Activated naive CD8-positive, alpha-beta T cell treated with anti-CD3 and anti-CD28 coated beads for 36 hours (primary cell): ENCODE measurements at regions not wholly inside any gene's neighbourhood (a gene's known extent, or its start where the extent isn't known, plus 50 kb on each side); places are given as distances from the start of the nearest gene placed in this dataset.

ENCODE experiments used
- DNase-seq: peaks from one replicate; pipeline ENCODE4 v3.0.0; 2021
- H3K27ac Mint-ChIP-seq: one replicate; pipeline ENCODE4 v1.8.0; 2022; ENCODE audit warnings: mild to moderate bottlenecking, moderate library complexity, mixed read lengths
- H3K27me3 Mint-ChIP-seq: one replicate; pipeline ENCODE4 v1.8.0; 2022; ENCODE audit warnings: mild to moderate bottlenecking, mixed read lengths
- H3K36me3 Mint-ChIP-seq: one replicate; pipeline ENCODE4 v1.8.0; 2021; ENCODE audit warnings: mild to moderate bottlenecking, mixed read lengths
- H3K4me1 Mint-ChIP-seq: one replicate; pipeline ENCODE4 v1.8.0; 2021; ENCODE audit warnings: mixed read lengths
- H3K4me3 Mint-ChIP-seq: one replicate; pipeline ENCODE4 v1.8.0; 2022; ENCODE audit warnings: mild to moderate bottlenecking, moderate library complexity, mixed read lengths
- H3K9me3 Mint-ChIP-seq: one replicate; pipeline ENCODE4 v1.8.0; 2022; ENCODE audit warnings: mixed read lengths

DNA sequence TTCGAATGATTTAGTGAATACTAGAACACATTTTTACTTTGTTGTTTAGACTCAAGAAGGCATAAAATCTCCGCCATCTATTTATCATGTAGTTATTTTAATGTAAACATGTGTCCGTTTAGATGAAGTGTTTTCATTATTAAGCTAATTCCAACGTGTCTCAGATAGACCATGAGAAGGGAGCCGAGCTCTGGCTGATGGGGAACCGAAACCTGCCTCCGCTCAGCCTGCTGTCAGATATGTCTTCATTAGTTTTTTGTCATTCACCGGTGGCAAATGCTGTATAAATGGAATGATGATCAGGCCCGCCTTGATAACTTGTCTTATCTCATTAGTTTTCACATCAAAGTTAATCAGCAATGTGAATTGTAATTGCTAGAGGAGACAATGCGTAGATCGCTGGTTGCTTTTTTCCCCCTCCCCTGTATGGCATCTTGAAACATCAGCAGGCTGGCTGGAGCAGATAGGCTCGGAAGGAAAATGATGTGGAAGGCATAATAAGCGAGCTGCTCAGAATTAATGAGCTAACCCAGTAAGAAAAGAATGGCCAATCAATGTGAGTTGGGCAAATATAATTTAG lies 136.4 kb downstream of the LINC00237 start:
- Mint-ChIP-seq H3K27ac (no peak overlapping the region), H3K27me3 (peaks cover 4% of the 10 kb centered on the region), H3K36me3 (no peaks in the 10 kb centered on the region), H3K9me3 (no peaks in the 10 kb centered on the region), H3K4me1 (no peaks in the 10 kb centered on the region), H3K4me3 (no peak overlapping the region)
- DNase-seq = no peak

DNA sequence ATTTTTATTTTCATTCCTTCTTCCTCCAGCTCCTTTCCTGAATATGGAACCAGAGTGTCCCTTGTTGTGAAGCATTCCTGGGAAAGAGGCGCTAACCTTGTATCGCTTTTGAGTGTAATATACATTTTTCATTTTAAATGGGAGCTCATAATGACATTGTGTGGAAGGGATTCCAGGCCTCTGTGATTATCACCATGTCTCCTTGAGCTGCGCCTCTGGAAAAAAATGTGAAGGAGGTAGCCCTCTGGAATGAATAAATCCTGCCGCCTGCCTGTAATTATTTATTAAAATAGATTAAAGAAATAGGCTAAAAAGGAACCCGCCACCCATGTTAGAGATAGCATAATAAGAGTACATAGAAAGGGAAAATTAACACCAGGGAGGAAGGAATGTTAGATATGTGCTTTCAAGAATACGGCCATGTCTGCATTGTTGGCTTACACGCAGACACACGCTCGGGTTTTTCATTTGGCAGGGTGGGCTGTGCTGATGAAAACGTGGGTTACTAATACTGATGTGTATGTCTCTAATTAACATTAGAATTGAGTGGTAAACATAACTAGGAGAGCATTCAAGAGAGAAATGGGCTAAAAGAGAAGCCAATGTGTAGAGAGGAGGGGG lies 138.5 kb downstream of the LINC00237 start:
- DNase-seq = no peak
- no peaks in the 10 kb centered on the region for H3K36me3 Mint-ChIP-seq
- no peak overlapping the region for H3K27ac Mint-ChIP-seq
- no peaks in the 10 kb centered on the region for H3K4me1 Mint-ChIP-seq
- no peak overlapping the region for H3K4me3 Mint-ChIP-seq
- H3K27me3 Mint-ChIP-seq = peaks cover 4% of the 10 kb centered on the region
- H3K9me3 Mint-ChIP-seq = no peaks in the 10 kb centered on the region

- Mint-ChIP-seq H3K9me3 (no peaks in the 10 kb centered on the region), H3K27ac (no peak overlapping the region), H3K36me3 (no peaks in the 10 kb centered on the region), H3K4me1 (no peaks in the 10 kb centered on the region), H3K27me3 (peaks cover 4% of the 10 kb centered on the region), H3K4me3 (no peak overlapping the region)
- DNase-seq = no peak
Measured at GRCh38 chr20:20966171-20966570, 140.0 kb downstream of the LINC00237 start.

- Mint-ChIP-seq H3K4me3 (no peak overlapping the region), H3K9me3 (no peaks in the 10 kb centered on the region), H3K27ac (no peak overlapping the region), H3K27me3 (peaks cover 16% of the 10 kb centered on the region), H3K36me3 (no peaks in the 10 kb centered on the region), H3K4me1 (no peaks in the 10 kb centered on the region)
- DNase-seq = no peak
Measured at GRCh38 chr20:20959031-20959755, 147.0 kb downstream of the LINC00237 start.

DNA sequence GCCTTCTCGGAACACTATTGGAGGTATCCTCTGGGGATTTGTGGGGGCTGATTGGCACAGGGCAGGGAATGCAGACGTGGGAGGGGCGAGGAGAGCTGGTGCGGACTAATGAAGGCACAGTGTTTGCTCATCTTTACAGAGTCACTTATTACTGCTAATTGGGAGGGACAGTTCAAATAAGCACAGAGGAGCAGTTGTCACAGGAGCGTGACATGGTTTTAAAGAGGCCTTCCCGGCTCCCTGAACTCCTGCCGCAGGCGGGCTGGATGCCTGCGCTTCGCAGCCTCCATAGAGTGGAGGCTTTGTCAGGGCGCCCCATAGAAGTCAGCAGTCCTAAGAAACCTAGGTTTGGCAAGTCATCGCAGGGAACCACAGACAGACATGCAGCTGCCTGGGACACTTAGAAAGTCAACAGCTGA lies 149.6 kb downstream of the LINC00237 start:
- no peak overlapping the region for H3K27ac Mint-ChIP-seq
- no peaks in the 10 kb centered on the region for H3K4me1 Mint-ChIP-seq
- DNase-seq = no peak
- peaks cover 23% of the 10 kb centered on the region for H3K27me3 Mint-ChIP-seq
- H3K36me3 Mint-ChIP-seq = no peaks in the 10 kb centered on the region
- H3K4me3 Mint-ChIP-seq = no peak overlapping the region
- H3K9me3 Mint-ChIP-seq = no peaks in the 10 kb centered on the region

- no peaks in the 10 kb centered on the region for H3K9me3 Mint-ChIP-seq
- H3K27ac Mint-ChIP-seq = no peak overlapping the region
- H3K4me1 Mint-ChIP-seq = no peaks in the 10 kb centered on the region
- DNase-seq = no peak
- H3K4me3 Mint-ChIP-seq = no peak overlapping the region
- H3K27me3 Mint-ChIP-seq = peaks cover 23% of the 10 kb centered on the region
- H3K36me3 Mint-ChIP-seq = no peaks in the 10 kb centered on the region
Measured at GRCh38 chr20:20955892-20956291, 150.3 kb downstream of the LINC00237 start.

- Mint-ChIP-seq H3K27ac (no peak overlapping the region), H3K4me1 (no peaks in the 10 kb centered on the region), H3K27me3 (peaks cover 15% of the 10 kb centered on the region), H3K4me3 (no peak overlapping the region), H3K9me3 (no peaks in the 10 kb centered on the region), H3K36me3 (no peaks in the 10 kb centered on the region)
- no peak for DNase-seq
Measured at GRCh38 chr20:20953738-20954618, 152.2 kb downstream of the LINC00237 start.

DNA sequence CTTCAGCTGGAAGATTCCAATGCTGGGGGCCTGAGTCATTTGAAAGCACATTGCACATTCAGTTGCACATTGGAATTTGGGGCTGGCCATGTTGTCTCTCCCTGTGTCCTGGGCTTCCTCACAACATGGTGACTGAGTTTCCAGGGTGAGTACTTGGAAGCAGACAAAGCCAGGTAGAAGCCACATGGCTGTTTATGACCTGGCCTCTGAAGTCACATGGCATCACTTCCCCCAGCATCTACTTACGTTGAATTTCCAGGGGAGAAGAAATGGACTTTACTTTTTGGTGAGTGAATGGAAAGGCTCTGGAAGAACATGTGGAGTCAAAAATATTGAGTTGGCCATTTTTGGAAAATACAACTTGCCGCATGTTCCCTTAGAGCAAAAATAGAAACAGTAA lies 155.5 kb downstream of the LINC00237 start:
- peaks cover 2% of the 10 kb centered on the region for H3K9me3 Mint-ChIP-seq
- H3K27me3 Mint-ChIP-seq = peaks cover 12% of the 10 kb centered on the region
- H3K4me3 Mint-ChIP-seq = no peak overlapping the region
- no peaks in the 10 kb centered on the region for H3K4me1 Mint-ChIP-seq
- no peaks in the 10 kb centered on the region for H3K36me3 Mint-ChIP-seq
- DNase-seq = no peak
- no peak overlapping the region for H3K27ac Mint-ChIP-seq

- H3K9me3 Mint-ChIP-seq = peaks cover 2% of the 10 kb centered on the region
- H3K4me3 Mint-ChIP-seq = no peak overlapping the region
- no peaks in the 10 kb centered on the region for H3K36me3 Mint-ChIP-seq
- no peak for DNase-seq
- H3K4me1 Mint-ChIP-seq = no peaks in the 10 kb centered on the region
- no peak overlapping the region for H3K27ac Mint-ChIP-seq
- H3K27me3 Mint-ChIP-seq = peaks cover 13% of the 10 kb centered on the region
Measured at GRCh38 chr20:20946122-20946759, 159.9 kb downstream of the LINC00237 start.

- H3K36me3 Mint-ChIP-seq = no peaks in the 10 kb centered on the region
- H3K4me3 Mint-ChIP-seq = no peak overlapping the region
- peaks cover 17% of the 10 kb centered on the region for H3K27me3 Mint-ChIP-seq
- DNase-seq = no peak
- H3K9me3 Mint-ChIP-seq = peaks cover 2% of the 10 kb centered on the region
- no peaks in the 10 kb centered on the region for H3K4me1 Mint-ChIP-seq
- H3K27ac Mint-ChIP-seq = no peak overlapping the region
Measured at GRCh38 chr20:20941468-20941889, 164.7 kb downstream of the LINC00237 start.

DNA sequence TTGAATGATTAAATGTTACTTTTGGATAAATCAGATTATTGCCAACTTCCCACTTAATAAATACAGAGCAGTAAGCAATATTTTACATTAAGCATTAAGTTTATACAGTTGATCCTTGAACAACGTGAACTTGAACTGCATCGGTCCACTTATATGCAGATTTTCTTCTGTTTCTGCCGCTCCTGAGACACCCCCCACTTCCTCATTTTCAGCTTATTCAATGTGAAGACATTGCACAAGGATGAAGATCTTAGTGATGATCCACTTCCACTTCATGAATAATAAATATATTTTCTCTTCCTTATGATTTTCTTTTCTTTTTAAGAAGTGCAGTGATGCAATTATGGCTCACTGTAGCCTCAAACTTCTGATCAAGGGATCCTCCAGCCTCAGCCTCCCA lies 167.2 kb downstream of the LINC00237 start:
- Mint-ChIP-seq H3K27ac (no peak overlapping the region), H3K4me3 (no peak overlapping the region), H3K4me1 (no peaks in the 10 kb centered on the region), H3K9me3 (no peaks in the 10 kb centered on the region), H3K27me3 (peaks cover 9% of the 10 kb centered on the region), H3K36me3 (no peaks in the 10 kb centered on the region)
- no peak for DNase-seq

DNA sequence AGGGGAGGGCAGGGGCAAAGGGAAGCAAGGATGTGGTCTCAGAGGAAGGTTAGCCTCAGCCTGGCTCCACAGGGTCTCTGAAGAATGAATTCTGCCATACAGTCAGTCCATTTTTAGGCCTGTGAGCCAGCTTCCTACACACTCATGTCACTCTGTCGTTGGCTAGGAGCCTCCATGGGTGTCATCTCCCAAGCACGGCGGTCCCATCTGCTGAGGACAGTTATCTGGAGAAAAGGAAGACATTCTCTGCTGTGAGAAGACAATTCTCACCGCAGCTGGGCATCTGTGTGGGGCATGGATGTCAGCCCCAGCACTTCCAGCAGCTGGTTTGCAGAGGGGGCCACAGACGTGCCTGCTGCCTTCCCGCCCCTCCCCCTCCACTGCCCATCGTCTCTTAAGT lies 167.6 kb downstream of the LINC00237 start:
- DNase-seq = no peak

GRCh38 chr20:20938131-20938530 lies 168.0 kb downstream of the LINC00237 start:
- DNase-seq = no peak
- H3K27ac Mint-ChIP-seq = no peak overlapping the region
- no peaks in the 10 kb centered on the region for H3K4me1 Mint-ChIP-seq
- H3K27me3 Mint-ChIP-seq = peaks cover 7% of the 10 kb centered on the region
- H3K9me3 Mint-ChIP-seq = no peaks in the 10 kb centered on the region
- H3K4me3 Mint-ChIP-seq = no peak overlapping the region
- H3K36me3 Mint-ChIP-seq = no peaks in the 10 kb centered on the region

More for the DNA sequence above, 167.6 kb downstream of the LINC00237 start:
- Mint-ChIP-seq H3K4me3 (no peak overlapping the region), H3K27ac (no peak overlapping the region), H3K36me3 (no peaks in the 10 kb centered on the region), H3K9me3 (no peaks in the 10 kb centered on the region), H3K4me1 (no peaks in the 10 kb centered on the region), H3K27me3 (peaks cover 9% of the 10 kb centered on the region)

DNA sequence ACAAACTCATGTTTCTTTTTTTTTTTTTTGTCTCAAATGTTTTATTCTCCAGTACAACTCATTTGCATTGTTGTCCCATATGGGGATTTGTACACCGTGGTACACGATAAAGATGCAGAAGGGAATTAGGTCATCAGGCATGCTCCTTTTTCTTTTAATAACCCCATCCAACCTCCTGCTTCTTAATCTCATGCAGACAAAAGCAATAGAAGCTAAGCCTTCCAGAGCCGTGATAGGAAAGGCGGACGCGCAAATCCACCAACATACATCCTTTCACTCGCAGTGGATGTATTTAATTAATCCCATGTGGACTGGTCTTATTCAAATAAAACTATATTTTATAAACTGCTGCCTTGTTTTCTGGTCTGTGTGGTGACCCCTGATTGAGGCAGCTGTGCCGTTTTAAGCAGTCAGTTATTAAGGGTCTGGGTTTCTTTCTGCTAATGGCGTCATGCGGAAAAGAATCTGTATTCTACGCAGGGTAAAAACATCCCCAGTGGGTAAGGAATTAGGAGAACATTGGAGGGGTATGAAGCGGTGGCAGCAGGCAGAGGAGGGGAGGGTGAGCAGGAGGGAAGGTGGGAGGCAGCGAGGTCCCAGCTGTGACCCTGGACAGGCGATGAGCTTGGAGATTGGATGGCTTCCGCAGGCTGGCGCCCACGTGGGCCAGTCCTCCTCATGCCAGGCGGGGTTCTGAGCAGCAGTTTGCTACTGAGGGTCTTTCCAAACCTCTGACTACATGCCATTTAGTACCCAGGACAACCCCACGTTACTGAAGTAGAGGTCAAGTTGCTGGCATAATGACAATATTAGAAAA lies 172.8 kb downstream of the LINC00237 start:
- Mint-ChIP-seq H3K27ac (no peak overlapping the region), H3K4me3 (no peak overlapping the region), H3K9me3 (no peaks in the 10 kb centered on the region), H3K36me3 (no peaks in the 10 kb centered on the region), H3K27me3 (peaks cover 12% of the 10 kb centered on the region), H3K4me1 (no peaks in the 10 kb centered on the region)
- no peak for DNase-seq
